IPS DF 6.9 (cell line): ENCODE measurements at regions not wholly inside any gene's neighbourhood (a gene's known extent, or its start where the extent isn't known, plus 50 kb on each side); places are given as distances from the start of the nearest gene placed in this dataset.
"Not testable (repeated sequence)": the region's sequence is repeated elsewhere in the genome, so short reads cannot be mapped to it uniquely, and the experiment has no call there.

ENCODE experiments used
- DNase-seq: peaks from one replicate; pipeline ENCODE4 v3.0.0-alpha.2; 2013; ENCODE audit warnings: low read depth, low spot score
- H3K27ac ChIP-seq: one replicate; pipeline ENCODE4 v1.5.1; 2013; ENCODE audit warnings: low read length, control low read depth
- H3K27me3 ChIP-seq: 2 replicates; pipeline ENCODE4 v1.6.1; 2013; ENCODE audit warnings: mild to moderate bottlenecking, low read length; ENCODE audit not compliant: control insufficient read depth, insufficient read depth
- H3K36me3 ChIP-seq: 2 replicates; pipeline ENCODE4 v1.6.1; 2013; ENCODE audit warnings: low read length; ENCODE audit not compliant: control insufficient read depth, insufficient read depth
- H3K4me1 ChIP-seq: 2 replicates; pipeline ENCODE4 v1.6.1; 2013; ENCODE audit warnings: low read length; ENCODE audit not compliant: control insufficient read depth, insufficient read depth
- H3K4me3 ChIP-seq: 2 replicates; pipeline ENCODE4 v1.5.1; 2013; ENCODE audit warnings: mild to moderate bottlenecking, low read length
- H3K9me3 ChIP-seq: 2 replicates; pipeline ENCODE4 v1.6.1; 2013; ENCODE audit warnings: low read length, inconsistent platforms; ENCODE audit not compliant: control insufficient read depth, insufficient read depth
- WGBS: extraction: QIAGEN DNeasy Blood & Tissue Kit; methylation state at CpG from one replicate; pipeline ENCODE4 v1.1.7; 2013; ENCODE audit warnings: mixed read lengths, missing lambda C conversion rate; ENCODE audit not compliant: insufficient read length, insufficient coverage; 5-methylcytosine and 5-hydroxymethylcytosine counted together

DNA sequence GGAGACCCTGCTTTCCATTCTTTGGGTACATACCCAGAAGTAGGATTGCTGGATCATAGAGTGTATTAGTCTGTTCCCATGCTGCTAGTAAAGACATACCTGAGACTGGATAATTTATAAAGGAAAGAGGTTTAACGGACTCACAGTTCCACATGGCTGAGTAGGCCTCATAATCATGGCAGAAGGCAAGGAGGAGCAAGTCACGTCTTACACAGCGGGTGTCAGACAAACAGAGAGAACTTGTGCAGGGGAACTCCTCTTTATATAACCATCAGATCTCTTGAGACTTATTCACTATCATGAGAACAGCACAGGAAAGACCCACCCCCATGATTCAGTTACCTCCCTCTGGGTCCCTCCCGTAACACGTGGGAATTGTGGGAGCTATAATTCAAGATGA, 87.7 kb upstream of the TOX2 start:
- H3K27ac ChIP-seq, H3K9me3 ChIP-seq, H3K27me3 ChIP-seq, DNase-seq, H3K4me1 ChIP-seq, H3K36me3 ChIP-seq, H3K4me3 ChIP-seq: not testable (repeated sequence)
- WGBS = no CpG with 5 or more reads among the region's 5 CpGs

DNA sequence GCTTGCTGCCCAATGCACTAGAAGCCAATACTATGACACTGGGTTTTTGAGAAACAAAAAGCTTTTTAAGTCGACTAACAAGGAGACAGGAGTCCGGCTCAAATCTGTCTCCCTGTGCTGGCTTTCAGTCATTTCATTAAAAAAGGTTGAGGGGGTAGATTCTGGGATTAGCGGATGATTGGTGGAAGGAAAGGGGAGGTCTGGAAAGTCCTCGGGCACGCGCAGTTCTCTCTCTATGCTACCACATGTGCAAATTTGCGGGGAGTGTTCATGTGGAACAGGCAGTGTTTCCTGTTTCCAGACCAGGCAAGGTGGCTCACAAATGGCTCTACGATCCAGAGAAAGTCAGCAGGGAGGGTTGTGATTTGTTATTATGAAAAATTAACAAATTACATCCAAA, 89.1 kb upstream of the TOX2 start:
- Histone ChIP-seq H3K36me3 (no peaks in the 10 kb centered on the region), H3K9me3 (no peaks in the 10 kb centered on the region), H3K27ac (no peak overlapping the region), H3K4me1 (no peaks in the 10 kb centered on the region), H3K4me3 (no peak overlapping the region), H3K27me3 (no peaks in the 10 kb centered on the region)
- no peak for DNase-seq
- no CpG with 5 or more reads among the region's 8 CpGs for WGBS

DNA sequence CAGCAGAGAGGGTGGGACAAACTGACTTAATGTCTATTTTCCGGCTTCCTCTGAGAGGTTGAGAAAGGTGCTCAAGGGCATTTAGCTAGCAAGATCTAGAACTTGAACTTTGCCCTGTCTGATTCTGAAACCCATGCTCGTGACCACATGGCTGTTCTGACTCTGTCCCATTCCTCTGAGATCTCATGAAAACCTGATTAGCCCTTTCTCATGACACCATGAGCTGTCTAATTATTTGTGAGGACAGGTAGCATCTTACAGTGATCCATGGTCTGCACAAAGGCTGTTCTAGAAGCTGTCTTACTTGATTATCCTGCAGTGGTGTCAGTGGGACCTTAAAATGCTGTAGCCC, 89.6 kb upstream of the TOX2 start:
- no peak overlapping the region for H3K4me3 ChIP-seq
- no CpG with 5 or more reads among the region's 2 CpGs for WGBS

DNA sequence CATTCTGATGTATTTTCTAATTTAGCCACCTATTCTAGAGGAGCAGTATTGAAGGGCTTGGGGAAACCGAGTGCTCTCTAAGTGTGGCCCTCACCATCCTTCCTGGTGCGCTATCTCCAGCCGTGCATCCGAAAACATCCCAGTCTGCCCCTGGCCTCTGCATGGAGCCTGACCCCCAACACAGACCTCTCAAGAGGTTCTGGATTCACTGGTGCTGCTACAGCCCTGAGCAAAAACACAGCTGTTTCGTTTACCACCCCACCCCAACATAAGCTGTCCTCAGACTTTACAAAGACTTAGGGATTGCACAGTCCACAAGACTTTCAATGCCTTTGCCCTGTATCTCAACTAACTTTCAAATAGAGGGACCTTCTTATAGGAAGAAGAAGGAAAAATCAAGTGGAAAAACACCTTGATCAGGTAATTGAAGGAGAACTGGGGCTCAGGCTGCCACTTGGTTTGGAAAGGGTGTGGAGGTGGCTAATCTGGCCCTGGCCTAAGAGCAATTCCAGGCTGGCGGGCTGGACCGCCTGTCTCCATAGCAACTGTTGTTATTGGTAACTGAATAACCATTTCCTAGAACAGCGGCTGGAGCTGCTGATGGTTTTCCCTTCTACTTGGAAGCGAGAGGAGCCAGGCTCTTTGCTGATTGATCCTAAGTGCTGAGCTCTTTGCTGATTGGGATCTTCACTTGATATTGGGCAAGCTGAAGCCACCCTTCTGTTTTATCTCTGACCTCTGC, 90.2 kb upstream of the TOX2 start:
- H3K4me3 ChIP-seq = no peak overlapping the region
- no peaks in the 10 kb centered on the region for H3K4me1 ChIP-seq
- no peak overlapping the region for H3K27ac ChIP-seq
- DNase-seq = no peak
- no peaks in the 10 kb centered on the region for H3K9me3 ChIP-seq
- H3K36me3 ChIP-seq = no peaks in the 10 kb centered on the region
- no peaks in the 10 kb centered on the region for H3K27me3 ChIP-seq
- no CpG with 5 or more reads among the region's 9 CpGs for WGBS

More for the DNA sequence above, 89.6 kb upstream of the TOX2 start:
- Histone ChIP-seq H3K9me3 (no peaks in the 10 kb centered on the region), H3K27ac (no peak overlapping the region), H3K36me3 (no peaks in the 10 kb centered on the region), H3K27me3 (no peaks in the 10 kb centered on the region), H3K4me1 (no peaks in the 10 kb centered on the region)
- no peak for DNase-seq

- Histone ChIP-seq H3K9me3 (no peaks in the 10 kb centered on the region), H3K4me1 (no peaks in the 10 kb centered on the region), H3K36me3 (no peaks in the 10 kb centered on the region), H3K4me3 (no peak overlapping the region), H3K27me3 (no peaks in the 10 kb centered on the region), H3K27ac (no peak overlapping the region)
- DNase-seq = no peak
- WGBS = no CpG with 5 or more reads among the region's 3 CpGs
These were observed 92.9 kb upstream of the TOX2 start for GRCh38 chr20:43821795-43822194.

DNA sequence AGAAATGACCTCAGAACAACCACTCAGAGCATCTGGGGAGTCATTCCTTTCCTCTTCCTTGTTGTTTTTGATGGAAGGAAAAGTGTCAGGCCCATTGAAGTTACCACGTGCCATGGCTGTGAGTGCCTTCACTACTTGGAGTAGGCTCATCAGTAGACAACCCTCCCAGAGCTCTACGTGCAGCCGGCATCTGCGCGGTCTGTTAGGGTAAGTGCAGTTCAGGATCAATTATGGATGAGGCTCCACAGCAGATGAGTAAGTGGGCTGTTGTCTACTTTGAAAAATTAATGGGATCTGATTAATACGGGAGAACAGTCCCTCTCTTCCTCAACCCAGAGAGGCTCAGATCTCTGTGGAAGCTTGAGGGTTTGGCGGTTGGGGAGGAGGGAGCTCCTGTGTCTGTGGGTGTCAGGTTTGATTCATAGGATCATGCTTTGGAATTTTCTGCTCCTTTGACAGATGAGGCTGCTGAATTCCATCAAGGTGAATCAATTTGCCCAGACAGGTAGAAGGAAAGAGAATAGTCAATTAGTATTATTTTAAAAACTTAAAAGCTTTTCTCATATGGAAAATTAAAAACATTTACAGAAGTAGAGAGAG, 93.8 kb upstream of the TOX2 start:
- Histone ChIP-seq H3K4me3 (no peak overlapping the region), H3K36me3 (no peaks in the 10 kb centered on the region), H3K27me3 (no peaks in the 10 kb centered on the region), H3K4me1 (no peaks in the 10 kb centered on the region), H3K27ac (no peak overlapping the region), H3K9me3 (no peaks in the 10 kb centered on the region)
- DNase-seq = no peak
- no CpG with 5 or more reads among the region's 7 CpGs for WGBS

DNA sequence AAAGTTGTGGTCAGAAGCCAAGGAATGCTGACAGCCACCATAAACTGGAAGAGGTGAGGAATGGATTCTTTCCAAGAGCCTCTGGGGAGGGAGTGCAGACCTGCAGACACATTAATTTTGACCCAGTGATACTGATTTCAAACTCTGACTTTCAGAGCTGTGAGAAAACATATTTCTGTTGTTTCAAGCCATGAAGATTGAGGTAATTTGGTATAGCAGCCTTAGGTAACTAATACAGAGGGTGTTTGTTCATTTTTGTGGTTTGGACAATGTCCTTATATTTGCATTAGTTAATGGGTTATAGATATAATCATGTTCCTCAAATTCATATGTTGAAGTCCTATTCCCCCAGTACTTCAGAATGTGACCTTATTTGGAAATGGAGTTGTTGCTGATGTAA, 85.4 kb upstream of the GTSF1L start:
- Histone ChIP-seq H3K27ac (no peak overlapping the region), H3K4me3 (no peak overlapping the region), H3K27me3 (no peaks in the 10 kb centered on the region), H3K4me1 (no peaks in the 10 kb centered on the region), H3K36me3 (no peaks in the 10 kb centered on the region), H3K9me3 (no peaks in the 10 kb centered on the region)
- DNase-seq = no peak

GRCh38 chr20:43809206-43809819, 82.5 kb upstream of the GTSF1L start:
- H3K4me1 ChIP-seq = no peaks in the 10 kb centered on the region
- no CpG with 5 or more reads among the region's 4 CpGs for WGBS
- no peak for DNase-seq
- no peaks in the 10 kb centered on the region for H3K27me3 ChIP-seq
- H3K9me3 ChIP-seq = no peaks in the 10 kb centered on the region
- no peaks in the 10 kb centered on the region for H3K36me3 ChIP-seq
- H3K27ac ChIP-seq = no peak overlapping the region
- no peak overlapping the region for H3K4me3 ChIP-seq

DNA sequence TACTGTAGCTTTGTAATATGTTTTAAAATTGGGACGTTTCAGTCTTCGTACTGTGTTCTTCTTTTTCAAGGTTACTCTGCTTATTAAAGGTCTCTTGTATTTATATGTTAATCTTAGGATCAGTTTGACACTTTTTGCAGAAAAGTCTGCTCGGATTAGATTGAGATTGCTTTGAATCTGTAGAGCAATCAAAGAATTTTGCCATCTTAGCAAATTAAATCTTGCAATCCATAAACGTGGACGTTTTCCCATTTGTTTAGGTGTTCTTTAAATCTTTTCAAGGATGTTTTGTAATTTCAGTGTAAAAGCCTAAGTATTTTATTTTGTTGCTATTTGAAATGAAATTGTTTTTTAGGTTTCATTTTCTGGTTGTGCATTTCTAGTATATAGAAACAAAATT, 78.0 kb upstream of the GTSF1L start:
- no peak overlapping the region for H3K4me3 ChIP-seq
- no peak overlapping the region for H3K27ac ChIP-seq
- no peaks in the 10 kb centered on the region; the same call in 1 of the 2 replicates for H3K27me3 ChIP-seq
- no CpG with 5 or more reads among the region's 5 CpGs for WGBS
- H3K36me3 ChIP-seq = no peaks in the 10 kb centered on the region
- no peaks in the 10 kb centered on the region for H3K4me1 ChIP-seq
- H3K9me3 ChIP-seq = no peaks in the 10 kb centered on the region
- DNase-seq = no peak

- Histone ChIP-seq H3K4me1 (no peaks in the 10 kb centered on the region), H3K4me3 (no peak overlapping the region), H3K27me3 (no peaks in the 10 kb centered on the region; the same call in 1 of the 2 replicates), H3K9me3 (no peaks in the 10 kb centered on the region), H3K36me3 (no peaks in the 10 kb centered on the region), H3K27ac (no peak overlapping the region)
- no peak for DNase-seq
These were observed 76.5 kb upstream of the GTSF1L start for GRCh38 chr20:43803276-43803675.

- Histone ChIP-seq H3K4me3 (no peak overlapping the region), H3K4me1 (no peaks in the 10 kb centered on the region), H3K27me3 (no peaks in the 10 kb centered on the region; the same call in 1 of the 2 replicates), H3K9me3 (no peaks in the 10 kb centered on the region), H3K27ac (no peak overlapping the region), H3K36me3 (no peaks in the 10 kb centered on the region)
- WGBS = no CpG with 5 or more reads among the region's 6 CpGs
- no peak for DNase-seq
These were observed 73.4 kb upstream of the GTSF1L start for GRCh38 chr20:43800186-43800585.
